CD1c-positive myeloid dendritic cell (primary cell): ENCODE measurements at regions not wholly inside any gene's neighbourhood (a gene's known extent, or its start where the extent isn't known, plus 50 kb on each side); places are given as distances from the start of the nearest gene placed in this dataset.
"Not testable (repeated sequence)": the region's sequence is repeated elsewhere in the genome, so short reads cannot be mapped to it uniquely, and the experiment has no call there.

Source experiments
- DNase-seq: peaks from one replicate; pipeline ENCODE4 v3.0.0-alpha.2; 2016; ENCODE audit errors: extremely low spot score

DNA sequence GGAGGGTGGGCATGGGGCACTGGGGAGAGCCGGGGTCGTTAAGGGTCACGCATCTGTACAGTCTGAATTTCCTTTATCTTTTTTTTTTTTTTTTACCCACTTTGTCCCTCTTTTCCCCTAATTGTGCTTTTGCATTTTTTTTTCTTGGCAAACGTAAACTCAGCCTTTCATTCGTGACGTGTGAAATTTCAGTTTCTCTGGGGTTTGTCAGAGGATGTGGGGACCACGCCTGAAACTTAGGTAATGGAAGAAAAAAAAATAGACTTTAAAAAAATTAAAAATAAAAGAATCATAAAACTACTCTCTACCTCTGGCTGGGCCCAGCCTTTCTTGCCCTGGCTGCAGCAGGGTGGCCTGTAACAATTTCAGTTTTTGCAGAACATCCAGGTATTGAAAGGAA lies 68.3 kb upstream of the ZNF658 start:
- DNase-seq, result not testable (repeated sequence)

DNA sequence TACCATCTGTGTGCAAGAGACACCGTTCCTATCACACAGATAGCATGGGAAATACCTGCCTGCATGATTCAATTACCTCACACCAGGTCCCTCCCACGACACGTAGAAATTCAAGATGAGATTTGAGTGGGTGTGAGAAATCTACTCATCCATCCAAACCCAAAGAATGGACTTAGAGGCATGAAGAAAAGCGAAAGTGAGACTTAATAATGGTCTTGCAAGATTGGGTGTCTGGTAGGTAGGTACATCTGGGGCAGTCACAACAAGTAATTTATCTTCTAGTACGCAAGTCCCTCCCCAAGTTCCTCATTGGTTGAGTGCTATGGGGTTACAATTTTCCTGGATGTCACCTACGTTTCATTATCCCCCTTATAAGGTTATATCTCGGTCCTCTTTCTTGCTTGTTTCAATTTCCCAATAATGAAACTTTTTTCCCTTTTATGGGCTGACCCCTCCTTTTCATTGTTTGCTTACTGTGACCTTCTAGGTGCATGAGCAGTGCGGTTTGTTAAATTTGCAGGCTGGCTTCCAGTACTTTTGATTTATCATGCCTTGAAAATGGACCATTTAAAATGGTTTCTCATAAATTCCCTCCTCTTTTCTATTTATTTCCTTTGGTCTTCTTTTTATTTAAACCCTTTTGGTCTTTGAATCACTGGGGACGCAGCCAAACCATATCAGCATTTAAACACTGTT lies 63.1 kb upstream of the ZNF658 start:
- not testable (repeated sequence) for DNase-seq
